ENCODE measurements at regions not wholly inside any gene's neighbourhood (a gene's known extent, or its start where the extent isn't known, plus 50 kb on each side); places are given as distances from the start of the nearest gene placed in this dataset.

- Mint-ChIP-seq H3K27ac (no peak overlapping the region), H3K27me3 (peaks cover 5 to 14% of the 10 kb centered on the region in 2 donors), H3K4me1 (no peaks in the 10 kb centered on the region), H3K9me3 (peaks cover 0 to 2% (median 0%) of the 10 kb centered on the region in 5 donors), H3K4me3 (no peak overlapping the region), H3K36me3 (no peaks in the 10 kb centered on the region)
- H3K4me1 ChIP-seq (ENCODE audit: insufficient read depth, low read length): no peaks in the 10 kb centered on the region
- no peaks in the 10 kb centered on the region for H3K9me3 ChIP-seq (ENCODE audit: low read length)
- ChIA-PET POLR2A (no interaction called here), CTCF (no interaction called here)
- no peaks in the 10 kb centered on the region for H3K27me3 ChIP-seq (ENCODE audit: insufficient read depth, low read length, poor library complexity, severe bottlenecking)
- H3K4me3 ChIP-seq (ENCODE audit: low read length): no peak overlapping the region
- H3K27ac ChIP-seq (ENCODE audit: low read depth, low read length): no peak overlapping the region
- DNase-seq: no peak
- no peaks in the 10 kb centered on the region for H3K36me3 ChIP-seq (ENCODE audit: insufficient read depth, low read length)
Observed at GRCh38 chr4:121514443-121514842, 133.6 kb upstream of the QRFPR start.

DNA sequence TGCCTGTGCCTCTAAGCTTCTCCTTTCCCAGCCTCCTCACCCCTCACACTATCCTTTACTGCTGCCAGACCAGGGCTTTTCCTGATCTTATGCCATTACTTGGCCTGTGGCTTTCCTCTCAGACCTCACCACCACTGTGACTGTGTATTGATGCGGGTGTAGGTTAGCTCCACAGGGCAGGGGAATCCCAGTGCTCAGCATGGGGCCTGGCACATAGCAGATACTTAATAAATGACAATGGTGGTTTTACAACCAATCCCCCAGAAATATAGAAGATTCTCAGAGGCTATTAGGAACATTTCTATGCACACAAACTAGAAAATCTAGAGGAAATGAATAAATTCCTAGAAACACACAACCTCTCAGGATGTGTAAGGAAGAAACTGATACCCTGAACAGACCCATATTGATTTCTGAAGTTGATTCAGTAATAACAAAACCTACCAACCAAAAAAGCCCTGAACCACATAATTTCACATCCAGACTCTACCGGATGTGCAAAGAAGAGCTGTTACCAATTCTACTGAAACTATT, 129.6 kb upstream of the QRFPR start:
- no peak for DNase-seq
- no peaks in the 10 kb centered on the region for H3K36me3 ChIP-seq (ENCODE audit: insufficient read depth, low read length)
- H3K4me1 ChIP-seq (ENCODE audit: insufficient read depth, low read length): no peaks in the 10 kb centered on the region
- Mint-ChIP-seq H3K9me3 (peaks cover 0 to 2% (median 0%) of the 10 kb centered on the region in 5 donors), H3K27me3 (peaks cover 1 to 22% of the 10 kb centered on the region in 2 donors), H3K4me3 (no peak overlapping the region), H3K27ac (no peak overlapping the region), H3K4me1 (no peaks in the 10 kb centered on the region), H3K36me3 (no peaks in the 10 kb centered on the region)
- no peaks in the 10 kb centered on the region for H3K9me3 ChIP-seq (ENCODE audit: low read length)
- POLR2A ChIA-PET: no interaction called here
- H3K4me3 ChIP-seq (ENCODE audit: low read length): no peak overlapping the region
- no peak overlapping the region for H3K27ac ChIP-seq (ENCODE audit: low read depth, low read length)
- CTCF ChIA-PET: no interaction called here
- H3K27me3 ChIP-seq (ENCODE audit: insufficient read depth, low read length, poor library complexity, severe bottlenecking): no peaks in the 10 kb centered on the region

DNA sequence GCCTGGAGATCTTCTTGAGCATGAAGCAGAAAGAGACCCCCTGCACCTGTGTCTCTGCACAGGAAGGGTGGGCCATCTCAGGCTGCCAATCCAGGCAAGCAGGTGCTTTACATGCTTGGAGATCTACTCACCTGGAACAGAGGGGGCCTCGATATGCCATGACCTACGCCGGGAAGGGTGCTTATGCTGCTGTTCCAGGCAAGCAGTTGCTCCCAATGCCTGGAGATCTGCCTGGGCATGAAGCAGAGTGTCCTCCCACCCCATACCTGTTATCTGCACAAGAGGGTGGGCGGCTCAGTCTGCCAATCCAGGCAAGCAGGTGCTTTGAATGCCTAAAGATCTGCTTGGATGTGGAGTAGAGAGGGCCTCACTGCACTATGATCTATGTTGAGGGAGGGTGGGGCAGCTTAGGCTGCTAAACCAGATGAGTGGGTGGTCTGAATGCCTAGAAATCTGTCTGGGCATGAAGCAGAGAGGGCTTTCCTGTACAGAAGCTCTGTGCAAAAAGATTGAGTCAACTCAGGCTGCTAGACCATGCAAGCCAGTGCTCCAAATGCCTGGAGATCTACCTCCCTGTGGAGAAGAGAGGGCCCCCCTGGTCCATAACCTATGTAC, 104.5 kb upstream of the QRFPR start:
- Mint-ChIP-seq H3K36me3 (no peaks in the 10 kb centered on the region), H3K27me3 (peaks cover 11 to 30% of the 10 kb centered on the region in 2 donors), H3K9me3 (no peaks in the 10 kb centered on the region), H3K4me3 (no peak overlapping the region), H3K27ac (no peak overlapping the region), H3K4me1 (no peaks in the 10 kb centered on the region)
- CTCF ChIA-PET: no interaction called here
- H3K9me3 ChIP-seq (ENCODE audit: low read length): no peaks in the 10 kb centered on the region
- H3K27me3 ChIP-seq (ENCODE audit: insufficient read depth, low read length, poor library complexity, severe bottlenecking): no peaks in the 10 kb centered on the region
- no peaks in the 10 kb centered on the region for H3K36me3 ChIP-seq (ENCODE audit: insufficient read depth, low read length)
- POLR2A ChIA-PET: no interaction called here
- no peak for DNase-seq
- H3K4me1 ChIP-seq (ENCODE audit: insufficient read depth, low read length): no peaks in the 10 kb centered on the region
- H3K27ac ChIP-seq (ENCODE audit: low read depth, low read length): no peak overlapping the region
- no peak overlapping the region for H3K4me3 ChIP-seq (ENCODE audit: low read length)

DNA sequence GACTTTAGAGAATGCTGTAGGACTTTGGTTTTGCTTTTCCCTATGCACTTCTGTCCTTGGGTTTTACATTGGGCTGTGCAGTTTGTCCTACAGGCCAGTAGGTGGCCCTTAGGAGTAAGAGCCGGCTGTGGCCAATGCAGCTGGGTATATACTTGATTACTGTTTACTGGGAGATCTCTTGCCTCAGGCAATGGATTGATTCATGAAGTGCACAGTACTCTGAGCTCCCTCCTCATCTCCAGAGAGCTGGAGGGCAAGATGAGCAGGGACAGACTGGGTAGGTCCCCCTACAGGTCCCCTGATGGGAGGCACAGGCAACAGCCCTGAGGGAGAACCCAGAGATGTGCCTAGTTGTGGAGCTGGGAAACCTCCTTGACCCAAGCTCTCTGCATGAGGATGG, 103.8 kb upstream of the QRFPR start:
- H3K27ac ChIP-seq (ENCODE audit: low read depth, low read length): no peak overlapping the region
- H3K4me3 ChIP-seq (ENCODE audit: low read length): no peak overlapping the region
- H3K4me1 ChIP-seq (ENCODE audit: insufficient read depth, low read length): no peaks in the 10 kb centered on the region
- Mint-ChIP-seq H3K27ac (no peak overlapping the region), H3K4me3 (no peak overlapping the region), H3K4me1 (no peaks in the 10 kb centered on the region), H3K27me3 (peaks cover 11 to 30% of the 10 kb centered on the region in 2 donors), H3K9me3 (no peaks in the 10 kb centered on the region), H3K36me3 (no peaks in the 10 kb centered on the region)
- no peaks in the 10 kb centered on the region for H3K9me3 ChIP-seq (ENCODE audit: low read length)
- POLR2A ChIA-PET: no interaction called here
- DNase-seq: peak in 1 of 5 donors; percentile 6
- no peaks in the 10 kb centered on the region for H3K36me3 ChIP-seq (ENCODE audit: insufficient read depth, low read length)
- no peaks in the 10 kb centered on the region for H3K27me3 ChIP-seq (ENCODE audit: insufficient read depth, low read length, poor library complexity, severe bottlenecking)
- CTCF ChIA-PET: interaction anchor here (1.1 kb wide), 1 partner anchor 23 kb away, joined by 3 read pairs; no protein-coding TSS in a partner anchor

DNA sequence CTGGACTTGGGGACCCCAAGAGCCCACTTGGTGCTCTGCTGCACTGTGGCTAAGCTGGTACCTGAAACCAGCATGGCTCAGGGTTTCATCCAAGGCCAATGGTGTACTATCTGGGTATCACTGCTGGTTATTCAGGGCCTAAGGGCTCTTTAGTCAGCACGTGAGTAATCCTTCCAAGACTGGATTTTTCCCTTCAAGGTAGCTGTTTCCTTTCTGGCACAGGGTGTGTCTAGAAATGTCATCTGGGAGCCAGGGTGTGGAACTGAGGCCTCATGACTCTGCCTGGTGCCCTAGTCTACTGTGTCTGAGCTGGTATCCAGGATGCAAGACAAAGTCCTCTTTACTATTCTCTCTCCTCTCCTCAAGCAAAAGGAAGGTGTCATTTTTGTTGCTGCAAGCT, 99.0 kb upstream of the QRFPR start:
- Histone ChIP-seq H3K4me1 (ENCODE audit: insufficient read depth, low read length) (no peaks in the 10 kb centered on the region), H3K27ac (ENCODE audit: low read depth, low read length) (no peak overlapping the region), H3K4me3 (ENCODE audit: low read length) (no peak overlapping the region), H3K27me3 (ENCODE audit: insufficient read depth, low read length, poor library complexity, severe bottlenecking) (no peaks in the 10 kb centered on the region), H3K9me3 (ENCODE audit: low read length) (no peaks in the 10 kb centered on the region), H3K36me3 (ENCODE audit: insufficient read depth, low read length) (no peaks in the 10 kb centered on the region)
- Mint-ChIP-seq H3K36me3 (no peaks in the 10 kb centered on the region), H3K27ac (no peak overlapping the region), H3K9me3 (no peaks in the 10 kb centered on the region), H3K4me3 (no peak overlapping the region), H3K27me3 (peaks cover 8 to 26% of the 10 kb centered on the region in 2 donors), H3K4me1 (no peaks in the 10 kb centered on the region)
- POLR2A ChIA-PET: no interaction called here
- CTCF ChIA-PET: interaction anchor here (0.9 kb wide), 1 partner anchor 21 kb away, joined by 3 read pairs; no protein-coding TSS in a partner anchor
- DNase-seq: no peak

- no peak overlapping the region for H3K4me3 ChIP-seq (ENCODE audit: low read length)
- DNase-seq: no peak
- Mint-ChIP-seq H3K27me3 (peaks cover 0 to 6% of the 10 kb centered on the region in 2 donors), H3K4me3 (no peak overlapping the region), H3K9me3 (no peaks in the 10 kb centered on the region), H3K36me3 (no peaks in the 10 kb centered on the region), H3K27ac (no peak overlapping the region), H3K4me1 (peaks cover 3 to 4% (median 3%) of the 10 kb centered on the region in 3 donors)
- H3K27me3 ChIP-seq (ENCODE audit: insufficient read depth, low read length, poor library complexity, severe bottlenecking): no peaks in the 10 kb centered on the region
- H3K4me1 ChIP-seq (ENCODE audit: insufficient read depth, low read length): no peaks in the 10 kb centered on the region
- H3K27ac ChIP-seq (ENCODE audit: low read depth, low read length): no peak overlapping the region
- CTCF ChIA-PET: no interaction called here
- H3K9me3 ChIP-seq (ENCODE audit: low read length): no peaks in the 10 kb centered on the region
- POLR2A ChIA-PET: no interaction called here
- H3K36me3 ChIP-seq (ENCODE audit: insufficient read depth, low read length): no peaks in the 10 kb centered on the region
Observed at GRCh38 chr4:121477480-121477879, 96.7 kb upstream of the QRFPR start.

- H3K36me3 Mint-ChIP-seq: no peaks in the 10 kb centered on the region
- H3K9me3 ChIP-seq (ENCODE audit: low read length): no peaks in the 10 kb centered on the region
- no peak for DNase-seq
- POLR2A ChIA-PET: no interaction called here
- H3K27ac ChIP-seq (ENCODE audit: low read depth, low read length): no peak overlapping the region
- peaks cover 3 to 4% (median 3%) of the 10 kb centered on the region in 3 donors for H3K4me1 Mint-ChIP-seq
- CTCF ChIA-PET: no interaction called here
- H3K27ac Mint-ChIP-seq: no peak overlapping the region
- H3K4me1 ChIP-seq (ENCODE audit: insufficient read depth, low read length): no peaks in the 10 kb centered on the region
- H3K27me3 Mint-ChIP-seq: peaks cover 0 to 2% of the 10 kb centered on the region in 2 donors
- no peak overlapping the region for H3K4me3 Mint-ChIP-seq
- H3K4me3 ChIP-seq (ENCODE audit: low read length): no peak overlapping the region
- H3K9me3 Mint-ChIP-seq: no peaks in the 10 kb centered on the region
- no peaks in the 10 kb centered on the region for H3K36me3 ChIP-seq (ENCODE audit: insufficient read depth, low read length)
- no peaks in the 10 kb centered on the region for H3K27me3 ChIP-seq (ENCODE audit: insufficient read depth, low read length, poor library complexity, severe bottlenecking)
Observed at GRCh38 chr4:121477079-121477478, 96.3 kb upstream of the QRFPR start.

DNA sequence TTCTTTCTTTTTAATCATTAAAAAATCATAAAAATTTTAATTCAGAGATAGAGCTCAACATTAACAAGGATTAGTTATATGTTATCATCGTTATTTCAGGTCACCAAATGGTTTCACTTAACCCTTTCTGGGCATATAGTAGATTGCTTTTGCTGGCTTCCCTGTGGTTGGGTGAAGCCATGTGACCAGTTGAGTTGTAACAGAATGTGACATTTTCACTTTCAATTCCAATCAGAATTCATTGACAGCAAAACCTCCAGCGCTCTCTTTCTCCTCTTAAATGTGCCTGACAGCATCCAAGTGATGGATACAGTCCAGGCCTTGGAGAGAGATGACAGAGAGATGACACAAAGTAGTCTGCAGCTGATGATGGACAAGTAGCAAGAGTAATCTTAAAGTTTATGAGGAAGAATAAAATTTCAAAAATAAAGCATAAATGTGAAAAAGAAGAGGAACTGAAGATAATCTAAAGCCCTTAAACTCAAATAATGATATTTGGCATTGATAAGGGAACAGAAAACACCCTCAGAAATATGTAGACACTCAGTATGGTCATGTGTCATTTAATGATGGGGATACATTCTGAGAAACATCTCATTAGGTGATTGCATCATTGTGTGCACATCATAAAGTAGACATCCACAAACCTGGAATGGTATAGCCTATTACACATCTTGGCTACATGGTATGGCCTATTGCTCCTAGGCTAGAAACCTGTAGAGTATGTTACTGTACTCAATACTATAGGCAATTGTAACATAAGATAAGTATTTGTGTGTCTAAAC, 92.3 kb upstream of the QRFPR start:
- CTCF ChIA-PET: no interaction called here
- Histone ChIP-seq H3K27me3 (ENCODE audit: insufficient read depth, low read length, poor library complexity, severe bottlenecking) (no peaks in the 10 kb centered on the region), H3K9me3 (ENCODE audit: low read length) (no peaks in the 10 kb centered on the region), H3K36me3 (ENCODE audit: insufficient read depth, low read length) (no peaks in the 10 kb centered on the region), H3K4me1 (ENCODE audit: insufficient read depth, low read length) (no peaks in the 10 kb centered on the region), H3K27ac (ENCODE audit: low read depth, low read length) (no peak overlapping the region), H3K4me3 (ENCODE audit: low read length) (no peak overlapping the region)
- Mint-ChIP-seq H3K36me3 (peaks cover 0 to 4% (median 0%) of the 10 kb centered on the region in 3 donors), H3K4me1 (peaks cover 3 to 4% (median 3%) of the 10 kb centered on the region in 3 donors), H3K27me3 (peaks cover 6 to 12% of the 10 kb centered on the region in 2 donors), H3K9me3 (peaks cover 3 to 9% (median 6%) of the 10 kb centered on the region in 5 donors), H3K27ac (peak overlapping the region in 2 of 8 donors; percentile 34 to 39), H3K4me3 (peak overlapping the region in 4 of 7 donors; percentile 23 to 78 (median 40))
- no peak for DNase-seq
- POLR2A ChIA-PET: no interaction called here
